HG03175 (cell line): ENCODE measurements at regions not wholly inside any gene's neighbourhood (a gene's known extent, or its start where the extent isn't known, plus 50 kb on each side); places are given as distances from the start of the nearest gene placed in this dataset.
"Not testable (repeated sequence)": the region's sequence is repeated elsewhere in the genome, so short reads cannot be mapped to it uniquely, and the experiment has no call there.

Experiments
- ATAC-seq: cut with Tn5 transposase; IDR thresholded peaks from one replicate; pipeline ENCODE4 v1.9.1; 2021; ENCODE audit warnings: mild to moderate bottlenecking, moderate library complexity; ENCODE audit not compliant: unreplicated experiment

DNA sequence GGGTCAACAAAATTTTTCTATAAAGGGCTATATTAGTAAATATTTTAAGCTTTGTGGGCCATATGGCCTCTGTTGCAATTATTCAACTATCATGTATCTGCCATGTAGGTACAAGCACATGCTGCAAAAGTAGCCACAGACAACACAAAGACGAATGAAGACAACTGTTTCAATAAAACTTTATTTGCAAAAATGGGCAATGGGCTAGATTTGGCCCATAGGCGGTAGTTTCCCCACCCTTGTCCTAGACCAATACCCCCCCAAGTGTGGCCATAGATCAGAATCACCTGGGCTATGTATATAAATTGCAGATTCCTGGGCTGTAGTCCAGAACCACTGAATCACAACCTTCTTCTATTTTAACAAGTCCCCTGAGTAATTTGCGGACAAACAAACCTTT is 331.0 kb upstream of the PSMD7 start:
- no peak for ATAC-seq

DNA sequence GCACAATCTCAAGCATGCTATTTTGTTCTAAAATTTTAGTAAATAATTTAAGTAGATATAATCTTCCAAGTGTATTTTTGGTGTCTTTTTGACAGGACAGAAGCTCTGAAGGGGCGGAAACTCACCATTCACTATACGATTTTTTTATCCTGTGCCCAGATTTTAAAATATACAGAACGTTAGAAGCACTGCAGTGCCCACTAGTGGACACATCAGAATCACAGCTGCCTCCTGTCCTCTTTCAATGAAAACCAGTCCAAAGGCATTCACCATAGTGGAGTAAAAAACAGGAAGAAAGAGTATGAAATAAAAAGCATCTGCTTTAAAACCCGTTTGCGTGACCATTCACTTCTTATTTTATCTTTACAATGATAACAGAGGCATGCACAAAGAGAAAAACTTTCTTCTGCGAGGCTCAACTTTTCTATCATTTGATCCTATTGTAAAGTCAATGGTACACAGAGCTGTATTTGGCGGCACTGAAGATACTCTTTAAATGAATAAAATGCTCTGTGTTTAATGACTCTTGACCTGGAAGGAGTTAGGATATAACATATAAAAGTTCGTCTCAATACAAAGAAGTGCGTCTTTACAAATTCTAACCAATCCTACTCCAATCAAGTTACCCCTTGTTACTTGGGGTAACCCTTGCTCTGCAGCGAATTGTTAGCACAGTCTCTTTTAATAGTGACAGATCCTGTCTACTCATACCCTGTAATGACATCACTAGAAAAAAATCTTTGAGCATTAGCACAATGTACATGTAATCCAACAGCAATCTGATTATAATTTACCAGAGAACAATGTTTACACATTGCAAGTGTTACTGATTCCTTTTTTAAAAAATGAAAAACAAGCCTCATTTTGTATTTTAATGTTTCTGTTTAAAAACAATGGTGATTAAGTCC is 339.8 kb upstream of the PSMD7 start:
- ATAC-seq: no peak

- ATAC-seq: no peak
These were observed 340.9 kb upstream of the PSMD7 start for GRCh38 chr16:73955702-73956101.

DNA sequence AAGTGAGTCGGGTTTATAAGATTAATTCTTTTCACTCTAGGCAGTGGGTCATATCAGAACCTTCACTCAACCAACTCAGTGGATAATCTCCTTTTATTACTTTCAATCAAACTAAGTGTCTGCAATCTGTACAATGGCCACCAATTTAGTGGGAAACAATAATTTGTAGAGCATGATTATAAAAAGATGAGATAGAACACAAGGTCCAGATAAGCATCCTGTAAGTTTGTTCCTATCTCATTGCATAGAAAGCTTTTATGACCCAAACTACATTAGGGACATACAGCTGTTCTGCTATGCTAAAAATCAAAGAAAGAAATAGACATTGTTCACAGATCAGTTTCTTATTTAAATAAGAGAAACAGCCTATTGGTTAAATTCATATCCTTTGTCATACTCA is 341.4 kb upstream of the PSMD7 start:
- no peak for ATAC-seq

GRCh38 chr16:73951481-73951880 is 345.1 kb upstream of the PSMD7 start:
- ATAC-seq: no peak

- no peak for ATAC-seq
These were observed 346.9 kb upstream of the PSMD7 start for GRCh38 chr16:73949574-73950320.

GRCh38 chr16:73945631-73946030 is 351.0 kb upstream of the PSMD7 start:
- no peak for ATAC-seq

- not testable (repeated sequence) for ATAC-seq
These were observed 353.4 kb upstream of the PSMD7 start for GRCh38 chr16:73943184-73943583.

GRCh38 chr16:73940786-73941185 is 355.8 kb upstream of the PSMD7 start:
- ATAC-seq: not testable (repeated sequence)

GRCh38 chr16:73923951-73924350 is 372.7 kb upstream of the PSMD7 start:
- ATAC-seq: no peak

DNA sequence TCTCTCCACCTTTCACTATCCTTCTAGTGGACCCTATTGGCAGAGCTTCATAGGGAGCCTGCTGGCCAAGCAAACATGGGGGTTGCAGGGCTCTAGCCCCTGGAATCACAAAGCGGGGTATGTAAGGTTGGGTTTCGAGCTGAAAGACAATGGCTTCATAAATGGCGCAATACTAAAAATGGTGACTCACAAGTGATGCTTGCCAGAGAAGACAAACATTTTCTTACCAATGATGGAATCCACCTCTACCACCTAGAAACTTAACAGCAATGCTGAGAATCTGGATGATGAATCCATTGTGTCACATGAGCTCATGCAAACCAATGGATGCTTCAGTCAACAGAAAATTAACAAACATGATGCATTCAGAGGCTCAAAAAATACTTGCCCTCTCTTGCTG is 375.3 kb upstream of the PSMD7 start:
- no peak for ATAC-seq

- ATAC-seq: no peak
These were observed 379.6 kb upstream of the PSMD7 start for GRCh38 chr16:73916829-73917594.

DNA sequence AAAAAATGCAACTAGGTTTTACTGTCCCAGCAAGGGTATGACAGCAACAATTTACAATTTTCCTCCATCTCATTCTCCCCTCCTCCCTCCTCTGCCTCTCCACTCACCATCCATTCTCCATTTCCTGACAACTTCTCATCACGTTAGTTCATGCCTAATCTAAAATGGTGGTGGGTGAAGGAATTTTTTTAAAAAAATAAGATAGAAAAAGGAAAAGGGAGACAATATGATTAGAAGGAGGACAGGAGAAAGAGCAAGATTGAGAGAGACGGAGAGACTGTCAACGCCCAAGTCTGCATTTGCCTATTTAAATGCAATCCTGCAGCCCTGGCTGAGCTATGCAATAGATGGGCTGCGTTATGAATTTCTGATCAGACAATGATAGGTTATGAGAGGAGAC is 380.7 kb upstream of the PSMD7 start:
- ATAC-seq: no peak

DNA sequence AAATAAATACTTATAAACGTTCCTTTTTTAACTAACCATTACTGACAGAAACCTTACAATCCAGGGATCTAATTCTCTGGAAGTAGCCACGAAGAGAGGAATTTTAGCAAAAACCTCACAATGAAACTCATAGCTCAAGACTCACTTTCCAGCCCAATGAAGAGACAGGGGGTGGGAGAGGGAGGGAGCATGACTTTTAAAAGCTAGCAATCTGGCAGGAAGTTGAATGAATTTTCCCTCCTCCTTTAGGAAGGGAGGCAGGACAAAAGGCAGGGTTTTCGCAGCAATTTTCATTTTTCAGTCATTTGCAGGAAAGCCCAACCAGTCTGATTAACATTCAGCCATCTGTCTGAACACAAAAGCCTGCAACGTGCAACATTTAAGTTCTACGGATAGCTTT is 381.5 kb upstream of the PSMD7 start:
- ATAC-seq: no peak

GRCh38 chr16:73912850-73913249 is 383.8 kb upstream of the PSMD7 start:
- ATAC-seq: no peak

- no peak for ATAC-seq
These were observed 384.3 kb upstream of the PSMD7 start for GRCh38 chr16:73912281-73912680.

DNA sequence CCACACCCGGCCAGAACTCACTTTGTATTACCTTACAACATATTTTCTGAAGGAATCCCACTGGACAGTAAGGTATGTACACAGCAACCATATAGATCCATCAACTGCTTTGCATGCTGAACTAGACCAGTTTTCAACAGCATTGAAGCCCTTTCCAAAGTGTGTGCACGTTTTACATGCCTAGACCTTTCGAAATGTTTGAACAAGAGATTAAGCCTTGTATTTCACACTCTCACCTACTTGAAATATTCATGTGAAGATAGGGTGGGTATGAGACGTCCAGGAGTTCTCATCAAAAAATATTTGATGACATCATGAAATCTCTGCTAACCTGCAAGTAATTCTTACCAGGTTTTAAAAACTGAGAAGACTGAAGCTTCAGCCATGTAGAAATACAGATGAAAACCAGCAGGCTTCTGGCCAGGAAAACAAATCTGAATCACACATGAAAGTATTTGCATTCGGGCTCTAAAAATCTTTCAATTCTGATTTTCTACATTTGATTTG is 387.0 kb upstream of the PSMD7 start:
- no peak for ATAC-seq

- no peak for ATAC-seq
These were observed 405.5 kb upstream of the PSMD7 start for GRCh38 chr16:73891129-73891542.

DNA sequence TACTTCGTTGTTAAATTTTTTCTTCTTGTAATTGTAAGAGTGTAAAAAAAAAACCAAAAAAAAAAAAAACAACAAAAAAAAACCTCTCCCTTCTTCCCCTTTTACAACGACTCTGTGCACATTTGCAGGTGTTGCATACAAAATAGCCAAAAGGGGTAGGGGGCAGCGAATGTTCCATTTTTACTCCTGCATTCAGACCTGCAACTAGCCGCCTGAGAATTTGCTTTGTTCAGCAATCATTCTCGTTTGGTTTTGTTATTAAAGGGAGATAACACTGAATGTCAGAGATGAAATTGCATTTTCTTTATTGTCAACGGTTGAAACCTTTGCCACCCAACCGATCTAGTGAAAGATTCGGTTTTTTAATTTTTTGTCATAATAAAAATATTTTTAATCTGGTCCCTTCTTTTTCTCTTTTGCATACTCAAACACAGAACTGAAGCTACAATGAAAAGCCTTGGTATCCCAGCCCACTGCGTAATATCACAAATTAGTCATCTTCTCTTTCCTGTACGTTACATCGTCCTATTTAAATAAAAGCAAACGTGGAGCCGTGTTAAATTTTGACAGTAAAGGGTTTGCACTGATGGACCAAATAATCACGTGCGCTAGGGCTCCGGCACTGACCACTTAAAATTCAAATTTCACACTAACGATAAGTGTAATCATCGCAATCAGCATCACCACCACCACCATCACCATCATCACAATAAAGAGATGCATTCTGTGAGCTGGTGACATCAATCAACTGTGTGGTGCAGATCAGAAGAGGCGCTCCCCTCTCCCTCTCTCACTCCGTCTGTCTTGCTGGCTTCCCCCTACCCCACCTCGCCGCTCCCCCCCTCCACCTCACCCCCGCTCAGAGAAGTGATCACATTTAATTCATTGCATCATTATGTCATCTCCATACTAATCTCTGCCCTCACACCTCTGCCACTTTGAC is 406.2 kb upstream of the PSMD7 start:
- no peak for ATAC-seq

- ATAC-seq: no peak
These were observed 407.6 kb upstream of the PSMD7 start for GRCh38 chr16:73888840-73889490.
